ENCODE measurements at regions not wholly inside any gene's neighbourhood (a gene's known extent, or its start where the extent isn't known, plus 50 kb on each side); places are given as distances from the start of the nearest gene placed in this dataset.
"Not testable (repeated sequence)": the region's sequence is repeated elsewhere in the genome, so short reads cannot be mapped to it uniquely, and the experiment has no call there.

- not testable (repeated sequence) for TF ChIP-seq SUZ12 (IDR thresholded peaks at IDR 0.05; ENCODE audit: extremely low read depth, insufficient read depth, insufficient read length); ZNF274 (IDR thresholded peaks at IDR 0.05; ENCODE audit: low read depth, low read length); YY1 (IDR thresholded peaks at IDR 0.05; ENCODE audit: insufficient read depth, insufficient read length)
Observed at GRCh38 chr2:234697300-234697876, 200.5 kb upstream of the ARL4C start.

Data from NT2/D1 (cell line).